ENCODE measurements at regions not wholly inside any gene's neighbourhood (a gene's known extent, or its start where the extent isn't known, plus 50 kb on each side); places are given as distances from the start of the nearest gene placed in this dataset.
"Not testable (repeated sequence)": the region's sequence is repeated elsewhere in the genome, so short reads cannot be mapped to it uniquely, and the experiment has no call there.

DNA sequence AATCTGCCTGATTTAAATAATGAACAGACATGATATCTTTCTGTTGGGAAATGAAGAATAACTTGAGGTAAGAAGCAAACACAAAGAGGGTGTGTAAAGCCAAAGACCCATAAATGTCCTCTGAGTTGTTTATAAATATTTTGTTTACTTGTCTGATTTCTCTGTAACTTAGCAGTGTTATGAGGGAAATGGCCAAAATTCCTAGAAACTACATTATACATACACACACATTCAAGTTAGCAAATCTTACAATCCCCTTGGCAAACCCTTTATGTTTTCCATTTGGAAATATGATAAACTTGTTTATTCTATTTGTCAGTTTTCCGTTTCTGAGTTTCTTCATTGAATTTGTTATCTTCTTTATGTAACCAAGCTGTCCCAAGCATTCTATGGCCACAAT lies 81.4 kb upstream of the TCF21 start:
- ChIA-PET POLR2A (no interaction called here), CTCF (no interaction called here)
- BruUV-seq (replicated peaks), result no TSS peak
- no peaks in the 10 kb centered on the region; the same call in 1 of the 2 replicates for H3K27me3 ChIP-seq (replicated peaks; ENCODE audit: control insufficient read depth, insufficient read depth, low read length)
- no peaks in the 10 kb centered on the region for H3K9me3 ChIP-seq
- Mint-ChIP-seq H3K36me3 (ENCODE audit: insufficient read depth, unreplicated experiment) (no peaks in the 10 kb centered on the region), H3K9me3 (ENCODE audit: unreplicated experiment) (peaks cover 4% of the 10 kb centered on the region), H3K4me3 (ENCODE audit: unreplicated experiment) (no peak overlapping the region), H3K4me1 (ENCODE audit: low read depth, unreplicated experiment) (no peaks in the 10 kb centered on the region), H3K27me3 (ENCODE audit: insufficient read depth, unreplicated experiment) (peaks cover 10% of the 10 kb centered on the region), H3K27ac (ENCODE audit: unreplicated experiment) (no peak overlapping the region)
- no peak for TF ChIP-seq CTCF (IDR thresholded peaks at IDR 0.05; ENCODE audit: insufficient read depth in 1 of 2, low read depth in 1 of 2, low read length in 1 of 2, severe bottlenecking in 1 of 2, unreplicated experiment in 1 of 2)
- H3K4me3 ChIP-seq (ENCODE audit: low read depth, low read length), result no peak overlapping the region
- intact Hi-C loops (cut with micrococcal nuclease; ENCODE audit: unreplicated experiment), result no loop called here
- DNase-seq, result no peak
- no peaks in the 10 kb centered on the region for H3K4me1 ChIP-seq
- H3K36me3 ChIP-seq (ENCODE audit: control insufficient read depth, insufficient read depth, low read length), result no peaks in the 10 kb centered on the region

GRCh38 chr6:133809406-133809805 lies 79.5 kb upstream of the TCF21 start:
- no peak overlapping the region for H3K27ac Mint-ChIP-seq (ENCODE audit: unreplicated experiment)
- ChIA-PET POLR2A (no interaction called here), CTCF (no interaction called here)
- Histone ChIP-seq H3K36me3 (ENCODE audit: control insufficient read depth, insufficient read depth, low read length) (no peaks in the 10 kb centered on the region), H3K9me3 (no peaks in the 10 kb centered on the region), H3K4me3 (ENCODE audit: low read depth, low read length) (no peak overlapping the region), H3K4me1 (no peaks in the 10 kb centered on the region), H3K27me3 (replicated peaks; ENCODE audit: control insufficient read depth, insufficient read depth, low read length) (no peaks in the 10 kb centered on the region; the same call in 1 of the 2 replicates)
- DNase-seq, result no peak
- no peaks in the 10 kb centered on the region for H3K4me1 Mint-ChIP-seq (ENCODE audit: low read depth, unreplicated experiment)
- no peak overlapping the region for H3K4me3 Mint-ChIP-seq (ENCODE audit: unreplicated experiment)
- no peaks in the 10 kb centered on the region for H3K36me3 Mint-ChIP-seq (ENCODE audit: insufficient read depth, unreplicated experiment)
- H3K27me3 Mint-ChIP-seq (ENCODE audit: insufficient read depth, unreplicated experiment), result peaks cover 10% of the 10 kb centered on the region
- H3K9me3 Mint-ChIP-seq (ENCODE audit: unreplicated experiment), result no peaks in the 10 kb centered on the region
- no TSS peak for BruUV-seq (replicated peaks)
- TF ChIP-seq CTCF (IDR thresholded peaks at IDR 0.05; ENCODE audit: insufficient read depth in 1 of 2, low read depth in 1 of 2, low read length in 1 of 2, severe bottlenecking in 1 of 2, unreplicated experiment in 1 of 2), result no peak
- intact Hi-C loops (cut with micrococcal nuclease; ENCODE audit: unreplicated experiment), result no loop called here

DNA sequence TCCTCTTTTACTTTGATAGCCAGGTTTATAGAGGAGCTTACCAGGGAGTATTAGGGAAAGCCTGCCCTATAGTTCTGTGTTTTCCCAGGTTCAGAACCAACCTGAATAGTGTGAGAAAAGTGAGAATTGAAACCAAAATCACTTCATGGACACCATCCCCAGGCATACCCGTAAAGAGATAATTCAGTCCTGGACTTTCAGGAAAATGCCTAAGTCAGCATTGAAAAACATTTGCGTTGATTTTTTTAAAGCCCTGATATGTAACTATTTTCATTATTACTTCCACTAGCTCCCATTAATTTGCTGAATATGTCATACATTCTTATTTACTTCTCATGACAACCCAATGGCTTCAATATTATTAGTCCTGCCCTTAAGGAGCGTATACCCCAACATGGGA lies 77.4 kb upstream of the TCF21 start:
- CTCF ChIA-PET, result no interaction called here
- Mint-ChIP-seq H3K27me3 (ENCODE audit: insufficient read depth, unreplicated experiment) (peaks cover 10% of the 10 kb centered on the region), H3K27ac (ENCODE audit: unreplicated experiment) (no peak overlapping the region), H3K9me3 (ENCODE audit: unreplicated experiment) (no peaks in the 10 kb centered on the region), H3K4me3 (ENCODE audit: unreplicated experiment) (no peak overlapping the region), H3K36me3 (ENCODE audit: insufficient read depth, unreplicated experiment) (no peaks in the 10 kb centered on the region), H3K4me1 (ENCODE audit: low read depth, unreplicated experiment) (no peaks in the 10 kb centered on the region)
- no peaks in the 10 kb centered on the region for H3K27me3 ChIP-seq (replicated peaks; ENCODE audit: control insufficient read depth, insufficient read depth, low read length)
- H3K4me1 ChIP-seq, result no peaks in the 10 kb centered on the region
- no peaks in the 10 kb centered on the region for H3K9me3 ChIP-seq
- POLR2A ChIA-PET, result no interaction called here
- BruUV-seq (replicated peaks), result no TSS peak
- no peak for TF ChIP-seq CTCF (IDR thresholded peaks at IDR 0.05; ENCODE audit: insufficient read depth in 1 of 2, low read depth in 1 of 2, low read length in 1 of 2, severe bottlenecking in 1 of 2, unreplicated experiment in 1 of 2)
- intact Hi-C loops (cut with micrococcal nuclease; ENCODE audit: unreplicated experiment), result no loop called here
- H3K36me3 ChIP-seq (ENCODE audit: control insufficient read depth, insufficient read depth, low read length), result no peaks in the 10 kb centered on the region
- no peak for DNase-seq
- no peak overlapping the region for H3K4me3 ChIP-seq (ENCODE audit: low read depth, low read length)

- H3K4me3 ChIP-seq (ENCODE audit: low read depth, low read length); H3K27ac Mint-ChIP-seq (ENCODE audit: unreplicated experiment); H3K27me3 ChIP-seq (replicated peaks; ENCODE audit: control insufficient read depth, insufficient read depth, low read length); H3K9me3 ChIP-seq; POLR2A ChIA-PET; intact Hi-C loops (cut with micrococcal nuclease; ENCODE audit: unreplicated experiment); H3K4me1 ChIP-seq; H3K27me3 Mint-ChIP-seq (ENCODE audit: insufficient read depth, unreplicated experiment); H3K36me3 Mint-ChIP-seq (ENCODE audit: insufficient read depth, unreplicated experiment); H3K36me3 ChIP-seq (ENCODE audit: control insufficient read depth, insufficient read depth, low read length); DNase-seq; CTCF ChIA-PET; H3K9me3 Mint-ChIP-seq (ENCODE audit: unreplicated experiment); BruUV-seq (replicated peaks); H3K4me1 Mint-ChIP-seq (ENCODE audit: low read depth, unreplicated experiment); H3K4me3 Mint-ChIP-seq (ENCODE audit: unreplicated experiment): not testable (repeated sequence)
These were observed 76.5 kb upstream of the TCF21 start for GRCh38 chr6:133812446-133812845.

Data from Caco-2 (cell line).